OCI-LY7 (cell line): ENCODE measurements at regions not wholly inside any gene's neighbourhood (a gene's known extent, or its start where the extent isn't known, plus 50 kb on each side); places are given as distances from the start of the nearest gene placed in this dataset.
A peak's percentile ranks its signal among the peaks of the same experiment; 100 is the strongest.

Experiments
- BruUV-seq: library from RNA; stranded (reverse); fragments of 400-500 nt; replicated peaks from 2 replicates; lab custom pipeline; 2021; lab: Mats Ljungman, UMichigan
- CTCF ChIA-PET: fragments of 300-600 bp; sonication (Branson Sonifier 250); formaldehyde crosslinking; loops from one replicate; lab custom pipeline; 2022; ENCODE audit warnings: antibody characterized with exemption; ENCODE audit not compliant: unreplicated experiment; lab: Charles Lee
- POLR2A ChIA-PET: fragments of 300-600 bp; sonication (Branson Sonifier 250); formaldehyde crosslinking; loops from one replicate; lab custom pipeline; 2022; ENCODE audit warnings: antibody characterized with exemption; lab: Charles Lee
- DNase-seq: peaks from one replicate; pipeline ENCODE4 v3.0.0-alpha.2; 2015; ENCODE audit warnings: low spot score
- H2AFZ ChIP-seq: fragments of 200-600 bp; sonication (generic), shearing (Covaris generic); 2 replicates; pipeline ENCODE4 v1.6.1; 2014; ENCODE audit warnings: mild to moderate bottlenecking, antibody characterized with exemption, low read length, moderate library complexity
- H3K27ac ChIP-seq: fragments of 200-600 bp; sonication (generic); 2 replicates; pipeline ENCODE4 v1.5.1; 2014; ENCODE audit warnings: mixed run types, low read depth, mild to moderate bottlenecking, moderate library complexity, low read length, inconsistent platforms; ENCODE audit not compliant: poor library complexity, severe bottlenecking
- H3K36me3 ChIP-seq: fragments of 200-600 bp; sonication (generic); 2 replicates; pipeline ENCODE4 v1.6.1; 2014; ENCODE audit warnings: mild to moderate bottlenecking, antibody characterized with exemption, low read length, moderate library complexity, mixed read lengths; ENCODE audit not compliant: insufficient read depth
- H3K4me1 ChIP-seq: fragments of 200-600 bp; sonication (generic); 2 replicates; pipeline ENCODE4 v1.5.1; 2014; ENCODE audit warnings: mild to moderate bottlenecking, low read length; ENCODE audit not compliant: insufficient read depth, poor library complexity, severe bottlenecking
- H3K4me2 ChIP-seq: fragments of 200-600 bp; sonication (generic); 2 replicates; pipeline ENCODE4 v1.6.1; 2014; ENCODE audit warnings: mild to moderate bottlenecking, low read length
- H3K4me3 ChIP-seq: fragments of 200-600 bp; sonication (generic); 2 replicates; pipeline ENCODE4 v1.5.1; 2014; ENCODE audit warnings: mild to moderate bottlenecking, low read depth, low read length; ENCODE audit not compliant: poor library complexity, severe bottlenecking
- H3K79me2 ChIP-seq: fragments of 200-600 bp; sonication (generic); 2 replicates; pipeline ENCODE4 v1.6.1; 2016; ENCODE audit warnings: low read depth, mild to moderate bottlenecking, low read length, moderate library complexity, mixed read lengths; ENCODE audit not compliant: insufficient read depth
- H3K9me2 ChIP-seq: fragments of 200-600 bp; sonication (generic); 2 replicates; pipeline ENCODE4 v1.6.1; 2016; ENCODE audit warnings: mild to moderate bottlenecking, low read length, mixed read lengths; ENCODE audit not compliant: insufficient read depth
- H3K9me3 ChIP-seq: fragments of 200-600 bp; sonication (generic); 2 replicates; pipeline ENCODE4 v1.6.1; 2014; ENCODE audit warnings: mild to moderate bottlenecking, mixed run types, low read length, mixed read lengths
- H4K20me1 ChIP-seq: fragments of 200-600 bp; sonication (generic); 2 replicates; pipeline ENCODE4 v1.6.1; 2014; ENCODE audit warnings: mild to moderate bottlenecking, antibody characterized with exemption, low read length, moderate library complexity, mixed read lengths; ENCODE audit not compliant: insufficient read depth
- CTCF ChIP-seq: fragments of 200-600 bp; sonication (generic); conservative IDR thresholded peaks from 2 replicates; pipeline ENCODE4 v1.5.1; 2014; ENCODE audit warnings: mild to moderate bottlenecking, antibody characterized with exemption, low read length, moderate library complexity, mixed read lengths
- EZH2phosphoT487 ChIP-seq: fragments of 200-600 bp; sonication (generic); IDR thresholded peaks from 2 replicates; pipeline ENCODE4 v1.6.1; 2018; ENCODE audit warnings: low read depth, borderline replicate concordance, mild to moderate bottlenecking, mixed run types, antibody characterized with exemption, low read length, moderate library complexity, mixed read lengths
- intact Hi-C: fragments of 100-400 bp; cut with micrococcal nuclease; formaldehyde crosslinking; loops from one replicate; pipeline ENCODE4 v1.10.0; 2022; ENCODE audit not compliant: unreplicated experiment

GRCh38 chr10:110433740-110434139 is 64.0 kb upstream of the DUSP5 start:
- peaks cover 50% of the 10 kb centered on the region for H3K4me1 ChIP-seq
- H3K4me2 ChIP-seq = no peak overlapping the region
- intact Hi-C loops = no loop called here
- H4K20me1 ChIP-seq = no peaks in the 10 kb centered on the region
- H3K9me3 ChIP-seq = peaks cover 4% of the 10 kb centered on the region; the same call in 1 of the 2 replicates
- TF ChIP-seq CTCF = no peak
- TF ChIP-seq EZH2phosphoT487 = no peak
- H3K27ac ChIP-seq = no peak overlapping the region
- H3K4me3 ChIP-seq = no peak overlapping the region
- H3K36me3 ChIP-seq = no peaks in the 10 kb centered on the region
- ChIA-PET POLR2A (interaction anchor here (2.2 kb wide), 1 partner anchor 8 kb away, joined by 8 read pairs; no protein-coding TSS in a partner anchor), CTCF (no interaction called here)
- no peaks in the 10 kb centered on the region for H3K79me2 ChIP-seq
- no peaks in the 10 kb centered on the region for H3K9me2 ChIP-seq
- no peak for DNase-seq
- BruUV-seq = no TSS peak
- H2AFZ ChIP-seq = no peak overlapping the region

GRCh38 chr10:110434489-110435096 is 63.1 kb upstream of the DUSP5 start:
- H3K4me1 ChIP-seq = peaks cover 43% of the 10 kb centered on the region
- no peak for DNase-seq
- H3K9me2 ChIP-seq = no peaks in the 10 kb centered on the region
- POLR2A ChIA-PET = interaction anchor here (0.6 kb wide), 1 partner anchor 21 kb away, joined by 3 read pairs; no protein-coding TSS in a partner anchor
- no peak overlapping the region for H2AFZ ChIP-seq
- no peak overlapping the region for H3K4me3 ChIP-seq
- no peaks in the 10 kb centered on the region for H4K20me1 ChIP-seq
- BruUV-seq = no TSS peak
- H3K27ac ChIP-seq = no peak overlapping the region
- intact Hi-C loops = no loop called here
- CTCF ChIA-PET = no interaction called here
- H3K4me2 ChIP-seq = no peak overlapping the region
- TF ChIP-seq EZH2phosphoT487 (no peak), CTCF (no peak)
- peaks cover 4% of the 10 kb centered on the region; the same call in 1 of the 2 replicates for H3K9me3 ChIP-seq
- no peaks in the 10 kb centered on the region for H3K36me3 ChIP-seq
- H3K79me2 ChIP-seq = no peaks in the 10 kb centered on the region

- no TSS peak for BruUV-seq
- Histone ChIP-seq H4K20me1 (no peaks in the 10 kb centered on the region), H3K4me1 (peaks cover 34% of the 10 kb centered on the region), H3K4me3 (no peak overlapping the region), H3K4me2 (no peak overlapping the region), H3K36me3 (no peaks in the 10 kb centered on the region), H3K79me2 (no peaks in the 10 kb centered on the region; the same call in 1 of the 2 replicates), H3K27ac (no peak overlapping the region), H3K9me2 (no peaks in the 10 kb centered on the region), H3K9me3 (peaks cover 4% of the 10 kb centered on the region; the same call in 1 of the 2 replicates), H2AFZ (peak overlapping the region; percentile 67; the same call in 1 of the 2 replicates)
- TF ChIP-seq CTCF (no peak), EZH2phosphoT487 (no peak)
- no peak for DNase-seq
- POLR2A ChIA-PET = interaction anchor here (0.6 to 1.2 kb wide), 3 partner anchors 18 to 109 kb away, joined by 3 to 5 read pairs (median 3); no protein-coding TSS in a partner anchor
- CTCF ChIA-PET = no interaction called here
- intact Hi-C loops = no loop called here
Measured at GRCh38 chr10:110436554-110437350, 61.0 kb upstream of the DUSP5 start.
